Smooth muscle cell (in vitro differentiated cells): ENCODE measurements at regions not wholly inside any gene's neighbourhood (a gene's known extent, or its start where the extent isn't known, plus 50 kb on each side); places are given as distances from the start of the nearest gene placed in this dataset.

ENCODE experiments used
- DNase-seq: peaks from one replicate; lab custom pipeline; 2025; ENCODE audit not compliant: unreplicated experiment; lab: John Stamatoyannopoulos, UW
- H2AFZ ChIP-seq: fragments of 200-600 bp; sonication (generic); 2 replicates; pipeline ENCODE4 v1.6.0; 2016; ENCODE audit warnings: antibody characterized with exemption, low read depth, mild to moderate bottlenecking
- H3F3A ChIP-seq: fragments of 200-600 bp; sonication (generic); 2 replicates; pipeline ENCODE4 v1.6.0; 2017; ENCODE audit warnings: antibody characterized with exemption, low read depth
- H3K27ac ChIP-seq: fragments of 200-600 bp; sonication (generic); 2 replicates; pipeline ENCODE4 v1.5.1; 2016; ENCODE audit warnings: low read depth, mild to moderate bottlenecking
- H3K27me3 ChIP-seq: fragments of 200-600 bp; sonication (generic); 2 replicates; pipeline ENCODE4 v1.6.1; 2016; ENCODE audit warnings: low read depth, mild to moderate bottlenecking
- H3K36me3 ChIP-seq: fragments of 200-600 bp; sonication (generic); 2 replicates; pipeline ENCODE4 v1.5.1; 2016; ENCODE audit warnings: low read depth
- H3K4me1 ChIP-seq: fragments of 200-600 bp; sonication (generic); 2 replicates; pipeline ENCODE4 v1.5.1; 2016; ENCODE audit warnings: low read depth
- H3K4me2 ChIP-seq: fragments of 200-600 bp; sonication (generic); 2 replicates; pipeline ENCODE4 v1.6.0; 2016; ENCODE audit warnings: mild to moderate bottlenecking
- H3K4me3 ChIP-seq: fragments of 200-600 bp; sonication (generic); 2 replicates; pipeline ENCODE4 v1.5.1; 2016; ENCODE audit warnings: mild to moderate bottlenecking
- H3K79me2 ChIP-seq: fragments of 200-600 bp; sonication (generic); 2 replicates; pipeline ENCODE4 v1.6.0; 2016; ENCODE audit warnings: low read depth, mild to moderate bottlenecking
- H3K9ac ChIP-seq: fragments of 200-600 bp; sonication (generic); 2 replicates; pipeline ENCODE4 v1.6.0; 2016; ENCODE audit warnings: low read depth
- H3K9me3 ChIP-seq: fragments of 200-600 bp; sonication (generic); replicated peaks from 2 replicates; pipeline ENCODE4 v1.5.1; 2016; ENCODE audit warnings: low read depth
- H4K20me1 ChIP-seq: fragments of 200-600 bp; sonication (generic); 2 replicates; pipeline ENCODE4 v1.6.0; 2016; ENCODE audit warnings: low read depth
- WGBS: methylation state at CpG from one replicate; pipeline ENCODE4 v1.1.7; 2016; ENCODE audit warnings: low lambda C conversion rate; 5-methylcytosine and 5-hydroxymethylcytosine counted together
- TF ChIP-seq, protein P1 (sequence below): fragments of 200-600 bp; sonication (generic); IDR thresholded peaks from 2 replicates; pipeline ENCODE4 v1.5.1; 2017; ENCODE audit warnings: borderline replicate concordance, mild to moderate bottlenecking, antibody characterized with exemption; ENCODE audit not compliant: insufficient read depth, poor library complexity, severe bottlenecking

GRCh38 chr2:140063356-140063755 lies 1283.2 kb upstream of the NXPH2 start:
- no peak overlapping the region for H3K4me2 ChIP-seq
- no peak overlapping the region for H3K9ac ChIP-seq
- DNase-seq, result no peak
- H3K27me3 ChIP-seq, result no peaks in the 10 kb centered on the region
- no peak overlapping the region for H3K27ac ChIP-seq
- H3K4me1 ChIP-seq, result no peaks in the 10 kb centered on the region
- H3F3A ChIP-seq, result no peaks in the 10 kb centered on the region
- no peak overlapping the region for H2AFZ ChIP-seq
- no peak overlapping the region for H3K4me3 ChIP-seq
- TF ChIP-seq, protein P1, sequence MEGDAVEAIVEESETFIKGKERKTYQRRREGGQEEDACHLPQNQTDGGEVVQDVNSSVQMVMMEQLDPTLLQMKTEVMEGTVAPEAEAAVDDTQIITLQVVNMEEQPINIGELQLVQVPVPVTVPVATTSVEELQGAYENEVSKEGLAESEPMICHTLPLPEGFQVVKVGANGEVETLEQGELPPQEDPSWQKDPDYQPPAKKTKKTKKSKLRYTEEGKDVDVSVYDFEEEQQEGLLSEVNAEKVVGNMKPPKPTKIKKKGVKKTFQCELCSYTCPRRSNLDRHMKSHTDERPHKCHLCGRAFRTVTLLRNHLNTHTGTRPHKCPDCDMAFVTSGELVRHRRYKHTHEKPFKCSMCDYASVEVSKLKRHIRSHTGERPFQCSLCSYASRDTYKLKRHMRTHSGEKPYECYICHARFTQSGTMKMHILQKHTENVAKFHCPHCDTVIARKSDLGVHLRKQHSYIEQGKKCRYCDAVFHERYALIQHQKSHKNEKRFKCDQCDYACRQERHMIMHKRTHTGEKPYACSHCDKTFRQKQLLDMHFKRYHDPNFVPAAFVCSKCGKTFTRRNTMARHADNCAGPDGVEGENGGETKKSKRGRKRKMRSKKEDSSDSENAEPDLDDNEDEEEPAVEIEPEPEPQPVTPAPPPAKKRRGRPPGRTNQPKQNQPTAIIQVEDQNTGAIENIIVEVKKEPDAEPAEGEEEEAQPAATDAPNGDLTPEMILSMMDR, result no peak
- no peaks in the 10 kb centered on the region for H3K9me3 ChIP-seq
- no peaks in the 10 kb centered on the region for H4K20me1 ChIP-seq
- no peaks in the 10 kb centered on the region for H3K79me2 ChIP-seq
- H3K36me3 ChIP-seq, result no peaks in the 10 kb centered on the region
- 91% methylated on average over 2 of the region's 2 CpGs for WGBS

DNA sequence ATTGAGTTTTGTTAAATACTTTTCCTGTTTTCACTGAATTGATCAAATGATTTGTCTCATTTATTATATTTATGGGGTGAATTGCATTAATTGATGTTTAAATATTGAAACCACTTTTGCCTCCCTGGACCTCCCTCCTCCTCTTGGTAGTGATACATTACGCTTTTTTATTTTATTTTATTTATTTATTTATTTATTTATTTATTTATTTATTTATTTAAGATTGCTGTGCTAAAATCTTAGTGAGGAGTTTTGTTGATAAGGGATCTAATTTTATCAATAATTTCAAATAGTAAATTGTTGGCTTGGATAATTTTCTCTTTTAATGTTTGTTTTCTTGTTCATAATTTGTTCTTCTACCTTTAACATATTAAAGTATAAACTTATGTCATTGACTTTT lies 1281.0 kb upstream of the NXPH2 start:
- Histone ChIP-seq H4K20me1 (no peaks in the 10 kb centered on the region), H3K4me1 (no peaks in the 10 kb centered on the region), H3K36me3 (no peaks in the 10 kb centered on the region), H3K79me2 (no peaks in the 10 kb centered on the region), H3K4me2 (no peak overlapping the region), H3F3A (no peaks in the 10 kb centered on the region), H2AFZ (no peak overlapping the region), H3K9ac (no peak overlapping the region), H3K27me3 (no peaks in the 10 kb centered on the region), H3K4me3 (no peak overlapping the region), H3K27ac (no peak overlapping the region), H3K9me3 (no peaks in the 10 kb centered on the region)
- TF ChIP-seq, protein P1, result no peak
- 93% methylated on average over 1 of the region's 1 CpG for WGBS
- DNase-seq, result no peak

GRCh38 chr2:140057928-140058327 lies 1277.7 kb upstream of the NXPH2 start:
- Histone ChIP-seq H4K20me1 (no peaks in the 10 kb centered on the region), H3K27me3 (no peaks in the 10 kb centered on the region), H3K4me3 (no peak overlapping the region), H3K79me2 (no peaks in the 10 kb centered on the region), H3K4me2 (no peak overlapping the region), H3K27ac (no peak overlapping the region), H2AFZ (no peak overlapping the region), H3K9ac (no peak overlapping the region), H3F3A (no peaks in the 10 kb centered on the region), H3K4me1 (no peaks in the 10 kb centered on the region), H3K9me3 (no peaks in the 10 kb centered on the region), H3K36me3 (no peaks in the 10 kb centered on the region)
- TF ChIP-seq, protein P1, result no peak
- DNase-seq, result no peak
- WGBS, result 95% methylated on average over 1 of the region's 1 CpG

DNA sequence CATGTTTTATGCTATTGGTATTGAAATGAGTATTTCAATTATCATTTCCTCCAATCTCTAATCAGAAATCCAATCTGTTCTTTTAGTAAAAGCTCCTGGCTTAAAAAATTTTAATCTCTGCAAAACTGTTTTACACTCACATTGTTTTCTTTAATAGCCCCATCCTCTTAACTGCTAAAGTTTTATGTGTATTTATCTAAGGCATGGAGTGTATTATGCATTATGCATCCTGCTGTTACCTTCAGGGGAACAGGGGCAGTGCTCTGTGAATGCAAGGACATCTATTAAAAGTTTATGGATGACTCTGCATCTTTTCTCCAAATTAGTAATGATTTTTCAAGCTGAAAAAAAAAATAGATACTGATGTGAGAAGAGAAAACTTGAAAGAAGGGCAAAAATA lies 1261.6 kb upstream of the NXPH2 start:
- no peaks in the 10 kb centered on the region for H4K20me1 ChIP-seq
- no peaks in the 10 kb centered on the region for H3K79me2 ChIP-seq
- no peaks in the 10 kb centered on the region for H3K4me1 ChIP-seq
- H3K4me3 ChIP-seq, result no peak overlapping the region
- H3K9me3 ChIP-seq, result no peaks in the 10 kb centered on the region
- no peaks in the 10 kb centered on the region for H3K27me3 ChIP-seq
- no peaks in the 10 kb centered on the region for H3F3A ChIP-seq
- no peak for DNase-seq
- H3K27ac ChIP-seq, result no peak overlapping the region
- H2AFZ ChIP-seq, result no peak overlapping the region
- TF ChIP-seq, protein P1, result no peak
- H3K36me3 ChIP-seq, result no peaks in the 10 kb centered on the region
- H3K4me2 ChIP-seq, result no peak overlapping the region
- no peak overlapping the region for H3K9ac ChIP-seq
